ENCODE measurements at regions not wholly inside any gene's neighbourhood (a gene's known extent, or its start where the extent isn't known, plus 50 kb on each side); places are given as distances from the start of the nearest gene placed in this dataset.

- TF ChIP-seq CTCF (IDR thresholded peaks at IDR 0.05; ENCODE audit: low read depth, low read length) = no peak
- no peak for TF ChIP-seq EZH2phosphoT487 (IDR thresholded peaks at IDR 0.05; ENCODE audit: low read depth)
These were observed 828.6 kb upstream of the NR2F2 start for GRCh38 chr15:95501865-95502264.

Data from OCI-LY3 (cell line).